Endothelial cell (in vitro differentiated cells): ENCODE measurements at regions not wholly inside any gene's neighbourhood (a gene's known extent, or its start where the extent isn't known, plus 50 kb on each side); places are given as distances from the start of the nearest gene placed in this dataset.

Source experiments
- DNase-seq: peaks from one replicate; pipeline ENCODE4 v3.0.0; 2021; ENCODE audit warnings: low spot score
- H3K27ac Mint-ChIP-seq: one replicate; pipeline ENCODE4 v1.8.0; 2021; ENCODE audit warnings: mixed read lengths, inconsistent platforms; ENCODE audit not compliant: unreplicated experiment
- H3K27me3 Mint-ChIP-seq: one replicate; pipeline ENCODE4 v1.8.0; 2021; ENCODE audit warnings: mild to moderate bottlenecking, moderate library complexity, mixed read lengths, inconsistent platforms; ENCODE audit not compliant: unreplicated experiment
- H3K36me3 Mint-ChIP-seq: one replicate; pipeline ENCODE4 v1.8.0; 2021; ENCODE audit warnings: mild to moderate bottlenecking, low read depth, mixed read lengths, inconsistent platforms; ENCODE audit not compliant: unreplicated experiment
- H3K4me1 Mint-ChIP-seq: one replicate; pipeline ENCODE4 v1.8.0; 2021; ENCODE audit warnings: mild to moderate bottlenecking, mixed read lengths, inconsistent platforms; ENCODE audit not compliant: unreplicated experiment
- H3K4me3 Mint-ChIP-seq: one replicate; pipeline ENCODE4 v1.8.0; 2021; ENCODE audit warnings: mild to moderate bottlenecking, mixed read lengths, inconsistent platforms; ENCODE audit not compliant: unreplicated experiment
- H3K9me3 Mint-ChIP-seq: one replicate; pipeline ENCODE4 v1.8.0; 2021; ENCODE audit warnings: mixed read lengths, inconsistent platforms; ENCODE audit not compliant: unreplicated experiment
- TF ChIP-seq, protein P1 (sequence below): fragments of 200-600 bp; sonication (generic); IDR thresholded peaks from one replicate; pipeline ENCODE4 v1.5.0; 2021; ENCODE audit warnings: antibody characterized with exemption; ENCODE audit not compliant: unreplicated experiment

DNA sequence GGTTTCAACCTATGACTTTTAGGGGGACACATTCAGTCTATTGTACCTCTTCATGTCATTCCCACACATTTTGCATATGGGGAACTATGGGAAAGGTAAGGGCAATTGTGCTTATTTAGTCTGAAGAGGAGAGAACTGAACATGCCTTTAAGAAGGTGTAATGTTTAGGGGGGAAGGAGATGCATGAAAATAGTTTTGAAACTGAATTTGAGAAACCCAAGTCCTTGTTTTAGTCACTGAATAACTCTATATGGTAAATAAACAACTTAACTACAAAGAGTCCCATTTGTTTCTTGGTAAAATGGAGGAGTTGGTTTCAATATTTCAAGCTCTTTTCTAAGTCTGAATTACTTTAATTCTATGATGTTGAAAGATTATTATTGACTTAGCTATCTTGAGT, 166.1 kb downstream of the DNAJB9 start:
- no peaks in the 10 kb centered on the region for H3K27me3 Mint-ChIP-seq
- TF ChIP-seq, protein P1, sequence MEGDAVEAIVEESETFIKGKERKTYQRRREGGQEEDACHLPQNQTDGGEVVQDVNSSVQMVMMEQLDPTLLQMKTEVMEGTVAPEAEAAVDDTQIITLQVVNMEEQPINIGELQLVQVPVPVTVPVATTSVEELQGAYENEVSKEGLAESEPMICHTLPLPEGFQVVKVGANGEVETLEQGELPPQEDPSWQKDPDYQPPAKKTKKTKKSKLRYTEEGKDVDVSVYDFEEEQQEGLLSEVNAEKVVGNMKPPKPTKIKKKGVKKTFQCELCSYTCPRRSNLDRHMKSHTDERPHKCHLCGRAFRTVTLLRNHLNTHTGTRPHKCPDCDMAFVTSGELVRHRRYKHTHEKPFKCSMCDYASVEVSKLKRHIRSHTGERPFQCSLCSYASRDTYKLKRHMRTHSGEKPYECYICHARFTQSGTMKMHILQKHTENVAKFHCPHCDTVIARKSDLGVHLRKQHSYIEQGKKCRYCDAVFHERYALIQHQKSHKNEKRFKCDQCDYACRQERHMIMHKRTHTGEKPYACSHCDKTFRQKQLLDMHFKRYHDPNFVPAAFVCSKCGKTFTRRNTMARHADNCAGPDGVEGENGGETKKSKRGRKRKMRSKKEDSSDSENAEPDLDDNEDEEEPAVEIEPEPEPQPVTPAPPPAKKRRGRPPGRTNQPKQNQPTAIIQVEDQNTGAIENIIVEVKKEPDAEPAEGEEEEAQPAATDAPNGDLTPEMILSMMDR, result no peak
- H3K27ac Mint-ChIP-seq, result no peak overlapping the region
- DNase-seq, result no peak
- H3K36me3 Mint-ChIP-seq, result no peaks in the 10 kb centered on the region
- H3K4me1 Mint-ChIP-seq, result no peaks in the 10 kb centered on the region
- no peaks in the 10 kb centered on the region for H3K9me3 Mint-ChIP-seq
- H3K4me3 Mint-ChIP-seq, result no peak overlapping the region

DNA sequence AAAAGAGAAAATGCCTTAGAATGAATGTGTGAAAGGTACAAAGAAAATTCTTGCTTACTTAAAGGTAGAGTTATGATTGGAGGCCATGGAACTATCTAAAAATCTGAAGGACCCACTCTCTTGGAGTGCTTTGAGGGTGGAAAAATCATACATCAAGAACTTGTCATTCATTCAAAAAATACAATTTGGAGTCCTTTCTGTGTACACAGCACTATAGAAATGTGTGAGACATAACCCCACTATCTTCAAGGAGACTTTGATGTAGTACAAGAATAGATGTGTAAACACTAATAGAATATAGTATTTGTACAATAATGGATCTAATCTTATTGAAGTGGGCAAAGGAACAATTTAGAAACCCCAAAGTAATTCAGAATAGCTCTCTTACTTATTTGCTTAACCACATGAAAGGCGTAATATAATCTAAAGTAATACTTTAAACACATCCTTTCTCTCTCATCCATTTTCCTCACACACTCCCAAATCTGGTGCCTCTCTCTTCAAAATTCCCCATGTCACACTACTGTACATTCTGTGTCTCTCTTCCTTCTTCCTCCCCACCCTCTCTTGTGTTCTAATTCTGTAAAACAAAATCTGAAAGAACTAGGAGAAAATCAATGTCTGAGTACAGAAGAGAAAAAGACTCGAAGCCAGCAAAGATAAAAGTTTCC, 166.7 kb downstream of the DNAJB9 start:
- Mint-ChIP-seq H3K36me3 (no peaks in the 10 kb centered on the region), H3K27ac (no peak overlapping the region), H3K9me3 (no peaks in the 10 kb centered on the region), H3K27me3 (no peaks in the 10 kb centered on the region), H3K4me3 (no peak overlapping the region), H3K4me1 (peaks cover 3% of the 10 kb centered on the region)
- no peak for DNase-seq
- TF ChIP-seq, protein P1, result no peak

DNA sequence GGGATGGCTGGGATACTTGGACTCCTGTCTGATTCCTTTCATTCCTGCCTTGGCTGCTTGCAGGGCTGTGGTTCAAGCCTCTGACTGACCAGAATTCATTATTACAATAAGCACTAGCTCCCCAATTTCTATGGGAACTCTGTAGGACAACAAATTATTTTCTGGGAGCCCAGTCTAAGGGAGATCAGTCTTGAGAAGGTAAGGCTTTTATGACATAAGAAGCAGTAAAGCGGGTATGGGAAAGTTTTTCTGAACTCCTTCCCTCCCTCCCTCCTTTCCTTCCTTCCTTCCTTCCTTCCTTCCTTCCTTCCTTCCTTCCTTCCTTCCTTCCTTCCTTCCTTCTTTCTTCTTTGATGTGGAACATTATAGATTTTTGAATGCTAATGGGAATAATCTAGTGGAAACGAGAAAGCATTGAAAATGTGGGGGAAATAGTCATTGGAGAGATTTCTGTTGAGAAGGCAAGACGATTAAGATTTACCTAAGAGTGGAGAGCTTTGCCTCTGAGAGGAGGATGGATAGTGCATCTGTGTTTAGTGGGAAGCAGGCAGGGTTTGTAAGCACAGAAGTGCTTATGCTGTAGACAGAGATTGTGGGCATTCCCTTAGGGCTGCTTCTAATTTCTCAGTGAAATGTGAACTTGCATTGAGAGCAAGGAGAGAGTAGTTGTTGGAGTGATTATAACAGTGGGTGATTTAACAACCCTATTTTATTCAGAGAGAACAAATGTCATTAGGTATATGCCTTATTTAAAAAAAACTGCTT, 201.5 kb downstream of the DNAJB9 start:
- TF ChIP-seq, protein P1, result no peak
- DNase-seq, result no peak
- Mint-ChIP-seq H3K4me1 (no peaks in the 10 kb centered on the region), H3K27ac (no peak overlapping the region), H3K4me3 (no peak overlapping the region), H3K36me3 (no peaks in the 10 kb centered on the region), H3K9me3 (no peaks in the 10 kb centered on the region), H3K27me3 (no peaks in the 10 kb centered on the region)

DNA sequence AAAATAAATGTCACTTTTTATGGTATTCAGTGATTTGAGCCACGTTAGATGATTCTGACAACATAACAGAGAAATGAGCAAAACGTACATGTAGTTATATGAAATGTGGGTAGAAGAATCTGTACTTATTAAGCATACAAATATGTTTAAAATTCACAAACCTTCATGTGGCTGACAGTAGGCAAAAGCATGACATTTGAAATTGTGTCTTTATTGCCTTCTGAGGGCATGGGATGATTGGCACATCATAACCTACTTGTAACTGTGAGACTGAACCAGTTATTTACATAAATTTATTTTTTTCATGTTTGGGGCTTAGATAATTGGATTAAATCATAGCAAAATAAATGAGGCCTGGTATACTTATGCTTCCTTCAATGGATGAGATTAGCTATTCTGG, 202.2 kb downstream of the DNAJB9 start:
- Mint-ChIP-seq H3K4me3 (no peak overlapping the region), H3K27me3 (no peaks in the 10 kb centered on the region), H3K27ac (no peak overlapping the region), H3K36me3 (no peaks in the 10 kb centered on the region), H3K9me3 (no peaks in the 10 kb centered on the region), H3K4me1 (no peaks in the 10 kb centered on the region)
- TF ChIP-seq, protein P1, result no peak
- no peak for DNase-seq

DNA sequence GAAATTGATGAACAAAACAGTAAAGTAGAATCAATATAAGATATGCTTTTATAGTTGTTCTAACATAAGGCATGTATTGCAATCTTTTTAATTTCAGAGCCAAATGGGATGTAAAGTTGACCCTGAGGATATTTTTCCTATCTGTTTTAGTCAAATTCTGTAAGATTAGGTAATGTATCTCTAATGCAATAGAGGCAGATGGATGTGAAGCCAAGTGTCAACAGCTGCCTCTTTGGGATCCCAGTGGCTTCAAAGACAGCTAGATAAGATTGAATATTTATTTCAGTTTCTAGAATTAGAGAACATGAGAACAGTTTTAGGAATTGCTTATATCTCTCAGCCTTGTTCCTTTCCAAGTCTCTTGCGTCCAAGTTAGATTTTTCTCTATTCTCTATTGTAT, 208.3 kb downstream of the DNAJB9 start:
- no peaks in the 10 kb centered on the region for H3K36me3 Mint-ChIP-seq
- no peaks in the 10 kb centered on the region for H3K9me3 Mint-ChIP-seq
- no peak overlapping the region for H3K27ac Mint-ChIP-seq
- DNase-seq, result no peak
- H3K27me3 Mint-ChIP-seq, result peaks cover 3% of the 10 kb centered on the region
- no peak overlapping the region for H3K4me3 Mint-ChIP-seq
- H3K4me1 Mint-ChIP-seq, result no peaks in the 10 kb centered on the region
- TF ChIP-seq, protein P1, result no peak
